Kidney (tissue), 13 donors: ENCODE measurements at regions not wholly inside any gene's neighbourhood (a gene's known extent, or its start where the extent isn't known, plus 50 kb on each side); places are given as distances from the start of the nearest gene placed in this dataset.

ENCODE experiments used
- DNase-seq, 5 donors: peaks; one replicate each; pipeline ENCODE4 v3.0.0-alpha.2; 2013 to 2020
- FAIRE-seq: peaks from 2 replicates; lab custom pipeline; 2012; peaks lifted over from hg19 to GRCh38; lab: Jason Lieb, UNC
- H3K27ac ChIP-seq, 2 donors: one replicate each; pipeline ENCODE4 v1.7.0; 2013; ENCODE audit warnings: low read depth in 2 of 2, low read length in 2 of 2, inconsistent platforms in 1 of 2
- H3K27me3 ChIP-seq: one replicate; pipeline ENCODE4 v1.7.1; 2013; ENCODE audit warnings: low read length, inconsistent platforms; ENCODE audit not compliant: control insufficient read depth, insufficient read depth
- H3K36me3 ChIP-seq, 3 donors: one replicate each; pipeline versions ENCODE4 v1.7.0 to v1.7.1; 2013; ENCODE audit warnings: low read length in 3 of 3, control low read depth in 1 of 3, inconsistent platforms in 1 of 3; ENCODE audit not compliant: insufficient read depth in 3 of 3, control insufficient read depth in 2 of 3
- H3K4me1 ChIP-seq, 3 donors: one replicate each; pipeline versions ENCODE4 v1.7.0 to v1.7.1; 2013; ENCODE audit warnings: low read length in 3 of 3, inconsistent platforms in 1 of 3, low read depth in 1 of 3; ENCODE audit not compliant: control insufficient read depth in 2 of 3, insufficient read depth in 2 of 3
- H3K4me3 ChIP-seq, 3 donors: one replicate each; pipeline versions ENCODE4 v1.7.0 to v1.8.1; 2013; ENCODE audit warnings: low read length in 3 of 3, control low read depth in 1 of 3, inconsistent platforms in 1 of 3
- H3K9ac ChIP-seq, 3 donors: one replicate each; pipeline versions ENCODE4 v1.7.0 to v1.7.1; 2013; ENCODE audit warnings: low read length in 3 of 3, control low read depth in 1 of 3, inconsistent platforms in 1 of 3
- H3K9me3 ChIP-seq, 3 donors: one replicate each; pipeline versions ENCODE4 v1.7.0 to v1.7.1; 2013; ENCODE audit warnings: low read length in 3 of 3, control low read depth in 1 of 3, inconsistent platforms in 1 of 3; ENCODE audit not compliant: control insufficient read depth in 2 of 3, insufficient read depth in 1 of 3
- CTCF ChIP-seq: IDR thresholded peaks from 3 replicates; pipeline ENCODE4 v1.5.1; 2012; ENCODE audit warnings: mild to moderate bottlenecking, moderate library complexity, borderline replicate concordance; ENCODE audit not compliant: insufficient read depth; ENCODE audit errors: extremely low read depth
- intact Hi-C: fragments of 100-400 bp; cut with DNase I; formaldehyde crosslinking; loops from one replicate; pipeline ENCODE4 v1.11.1; 2022
- donor health status: control.
- donor health status: control.
- donor health status: control.
- donor health status: control.
- donor health status: control.
- donor health status: DM: yes; HTN: yes; CAD: no.
- donor health status: Normal renal cell carcinoma (clear cell type).

- H3K36me3 ChIP-seq, result no peaks in the 10 kb centered on the region
- TF ChIP-seq CTCF, result no peak
Observed at GRCh38 chr2:16314691-16315457, 350.8 kb downstream of the CYRIA start.

GRCh38 chr2:16314001-16314400 is 351.6 kb downstream of the CYRIA start:
- FAIRE-seq (no peak), DNase-seq (no peak)
- Histone ChIP-seq H3K27ac (no peak overlapping the region), H3K4me1 (no peaks in the 10 kb centered on the region), H3K4me3 (no peak overlapping the region), H3K9me3 (no peaks in the 10 kb centered on the region), H3K9ac (no peak overlapping the region), H3K27me3 (no peaks in the 10 kb centered on the region), H3K36me3 (no peaks in the 10 kb centered on the region)
- no peak for TF ChIP-seq CTCF
- intact Hi-C loops, result no loop called here

More at GRCh38 chr2:16314691-16315457, 350.8 kb downstream of the CYRIA start:
- intact Hi-C loops, result no loop called here
- Histone ChIP-seq H3K27me3 (no peaks in the 10 kb centered on the region), H3K9me3 (no peaks in the 10 kb centered on the region), H3K9ac (no peak overlapping the region), H3K4me3 (no peak overlapping the region), H3K4me1 (no peaks in the 10 kb centered on the region), H3K27ac (no peak overlapping the region)
- FAIRE-seq (no peak), DNase-seq (no peak)

GRCh38 chr2:16313235-16313975 is 352.2 kb downstream of the CYRIA start:
- no peak overlapping the region for H3K9ac ChIP-seq
- intact Hi-C loops, result no loop called here
- no peak overlapping the region for H3K27ac ChIP-seq
- H3K4me3 ChIP-seq, result no peak overlapping the region
- no peak for TF ChIP-seq CTCF
- FAIRE-seq (no peak), DNase-seq (no peak)
- H3K27me3 ChIP-seq, result no peaks in the 10 kb centered on the region
- H3K9me3 ChIP-seq, result no peaks in the 10 kb centered on the region
- H3K36me3 ChIP-seq, result no peaks in the 10 kb centered on the region
- H3K4me1 ChIP-seq, result no peaks in the 10 kb centered on the region
